ENCODE measurements at regions not wholly inside any gene's neighbourhood (a gene's known extent, or its start where the extent isn't known, plus 50 kb on each side); places are given as distances from the start of the nearest gene placed in this dataset.
"Not testable (repeated sequence)": the region's sequence is repeated elsewhere in the genome, so short reads cannot be mapped to it uniquely, and the experiment has no call there.

GRCh38 chr20:48359692-48360341 lies 468.0 kb downstream of the PREX1 start:
- no peak for TF ChIP-seq CTCF (IDR thresholded peaks at IDR 0.05; ENCODE audit: low read depth, low read length)
- H3K4me3 ChIP-seq (ENCODE audit: low read depth, low read length), result no peak overlapping the region
- in situ Hi-C loops (cut with HindIII; ENCODE audit: low sequenced_read_pairs), result no loop called here
- no peak for DNase-seq (ENCODE audit: low read depth, low spot score)

- H3K4me3 ChIP-seq (ENCODE audit: low read depth, low read length); in situ Hi-C loops (cut with HindIII; ENCODE audit: low sequenced_read_pairs): not testable (repeated sequence)
These were observed 468.8 kb downstream of the PREX1 start for GRCh38 chr20:48359055-48359390.

GRCh38 chr20:48358176-48359054 lies 469.4 kb downstream of the PREX1 start:
- no peak for TF ChIP-seq CTCF (IDR thresholded peaks at IDR 0.05; ENCODE audit: low read depth, low read length)
- DNase-seq (ENCODE audit: low read depth, low spot score), result no peak
- in situ Hi-C loops (cut with HindIII; ENCODE audit: low sequenced_read_pairs), result no loop called here

More at GRCh38 chr20:48359055-48359390, 468.8 kb downstream of the PREX1 start:
- DNase-seq (ENCODE audit: low read depth, low spot score), result not testable (repeated sequence)

GRCh38 chr20:48357714-48358113 lies 470.1 kb downstream of the PREX1 start:
- TF ChIP-seq CTCF (IDR thresholded peaks at IDR 0.05; ENCODE audit: low read depth, low read length), result no peak
- in situ Hi-C loops (cut with HindIII; ENCODE audit: low sequenced_read_pairs), result no loop called here
- H3K4me3 ChIP-seq (ENCODE audit: low read depth, low read length), result no peak overlapping the region
- DNase-seq (ENCODE audit: low read depth, low spot score), result no peak

More at GRCh38 chr20:48358176-48359054, 469.4 kb downstream of the PREX1 start:
- H3K4me3 ChIP-seq (ENCODE audit: low read depth, low read length), result no peak overlapping the region

- TF ChIP-seq CTCF (IDR thresholded peaks at IDR 0.05; ENCODE audit: low read depth, low read length), result no peak
- DNase-seq (ENCODE audit: low read depth, low spot score), result no peak
- in situ Hi-C loops (cut with HindIII; ENCODE audit: low sequenced_read_pairs), result no loop called here
- no peak overlapping the region for H3K4me3 ChIP-seq (ENCODE audit: low read depth, low read length)
These were observed 472.9 kb downstream of the PREX1 start for GRCh38 chr20:48354903-48355302.

- in situ Hi-C loops (cut with HindIII; ENCODE audit: low sequenced_read_pairs), result no loop called here
- no peak overlapping the region for H3K4me3 ChIP-seq (ENCODE audit: low read depth, low read length)
These were observed 473.4 kb downstream of the PREX1 start for GRCh38 chr20:48354320-48354876.

More at GRCh38 chr20:48354320-48354876, 473.4 kb downstream of the PREX1 start:
- no peak for TF ChIP-seq CTCF (IDR thresholded peaks at IDR 0.05; ENCODE audit: low read depth, low read length)
- no peak for DNase-seq (ENCODE audit: low read depth, low spot score)
